HG02759 (cell line): ENCODE measurements at regions not wholly inside any gene's neighbourhood (a gene's known extent, or its start where the extent isn't known, plus 50 kb on each side); places are given as distances from the start of the nearest gene placed in this dataset.

Experiments
- ATAC-seq: cut with Tn5 transposase; IDR thresholded peaks from one replicate; pipeline ENCODE4 v1.9.1; 2021; ENCODE audit warnings: mild to moderate bottlenecking, moderate library complexity; ENCODE audit not compliant: unreplicated experiment

DNA sequence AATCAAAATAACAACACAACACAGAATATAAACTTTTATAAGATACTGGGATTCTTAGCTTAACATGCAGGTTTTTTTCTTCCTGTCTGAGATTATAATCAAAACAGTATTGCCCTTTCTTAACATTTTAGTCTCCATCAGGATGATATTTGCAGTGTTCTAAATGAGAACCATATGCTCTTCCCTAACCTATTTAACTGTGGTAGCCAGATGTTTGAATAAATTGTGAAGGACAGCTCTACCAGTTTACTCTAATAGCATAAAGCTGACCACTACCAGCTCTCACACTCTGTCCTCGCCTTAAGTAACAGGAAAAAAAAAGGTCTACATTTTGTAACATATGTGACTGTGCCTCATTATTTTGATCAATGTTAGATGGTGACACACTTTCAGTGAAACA lies 618.7 kb upstream of the SGCG start:
- no peak for ATAC-seq

DNA sequence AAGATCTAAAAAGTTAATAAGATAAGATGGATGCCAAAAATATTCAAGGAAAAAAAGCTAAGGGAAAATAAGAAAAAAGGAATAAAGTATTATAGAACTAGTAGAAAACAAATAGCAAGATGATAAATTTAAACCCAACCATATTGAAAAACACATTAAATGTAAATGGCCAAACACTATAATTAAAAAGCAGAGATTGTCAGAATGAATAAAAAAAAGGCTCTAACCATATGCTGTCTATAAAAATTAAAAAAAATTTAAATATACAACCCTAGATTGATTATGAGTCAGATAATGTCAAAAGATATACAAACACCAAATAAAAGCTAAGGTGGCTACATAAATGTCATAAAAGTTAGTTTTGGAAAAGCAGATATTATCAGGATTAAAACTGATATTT lies 617.5 kb upstream of the SGCG start:
- no peak for ATAC-seq

GRCh38 chr13:22569811-22570210 lies 611.0 kb upstream of the SGCG start:
- ATAC-seq = no peak

DNA sequence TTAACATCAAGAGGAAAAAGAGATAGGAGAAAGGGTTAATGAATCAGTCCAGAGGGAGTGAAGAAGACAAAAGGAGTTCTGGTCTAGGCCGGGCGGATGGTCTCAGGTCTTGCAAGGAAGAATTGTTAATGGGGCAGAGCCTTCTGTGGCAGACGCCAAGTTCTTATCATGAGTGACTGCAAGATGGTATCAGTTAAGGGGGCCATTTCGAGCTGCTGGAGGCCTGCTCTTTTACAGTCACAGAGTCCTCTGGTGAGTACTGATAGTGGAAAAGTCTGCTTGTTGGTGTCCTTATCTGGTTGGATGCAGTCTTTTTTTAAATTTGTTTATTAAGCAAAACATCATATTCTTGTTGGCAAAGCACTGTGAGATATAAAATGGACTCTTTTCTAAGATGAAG lies 590.9 kb upstream of the SGCG start:
- no peak for ATAC-seq

DNA sequence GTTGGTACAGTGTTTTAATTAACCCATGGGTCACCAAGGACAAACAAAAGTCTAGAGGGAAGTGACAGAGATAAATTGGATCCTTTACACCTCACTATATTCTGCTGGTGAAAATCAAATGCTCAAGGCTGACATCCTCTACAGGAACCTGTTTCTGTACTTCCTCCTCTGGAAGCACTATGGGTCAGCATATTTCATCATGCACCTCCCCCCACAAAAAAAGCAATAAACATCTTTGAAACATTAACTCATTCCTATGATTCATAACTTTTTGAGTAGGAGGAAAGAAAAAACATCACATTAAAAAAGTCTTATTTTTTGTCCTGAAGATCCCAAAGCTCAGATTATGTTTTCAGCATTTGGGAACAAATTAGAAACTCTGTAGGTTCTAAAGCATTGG lies 588.3 kb upstream of the SGCG start:
- ATAC-seq = no peak

GRCh38 chr13:22594041-22594440 lies 586.7 kb upstream of the SGCG start:
- ATAC-seq = no peak

- no peak for ATAC-seq
These were observed 584.5 kb upstream of the SGCG start for GRCh38 chr13:22596171-22596863.

- no peak for ATAC-seq
These were observed 581.6 kb upstream of the SGCG start for GRCh38 chr13:22599156-22599555.

- no peak for ATAC-seq
These were observed 562.8 kb upstream of the SGCG start for GRCh38 chr13:22618002-22618401.

DNA sequence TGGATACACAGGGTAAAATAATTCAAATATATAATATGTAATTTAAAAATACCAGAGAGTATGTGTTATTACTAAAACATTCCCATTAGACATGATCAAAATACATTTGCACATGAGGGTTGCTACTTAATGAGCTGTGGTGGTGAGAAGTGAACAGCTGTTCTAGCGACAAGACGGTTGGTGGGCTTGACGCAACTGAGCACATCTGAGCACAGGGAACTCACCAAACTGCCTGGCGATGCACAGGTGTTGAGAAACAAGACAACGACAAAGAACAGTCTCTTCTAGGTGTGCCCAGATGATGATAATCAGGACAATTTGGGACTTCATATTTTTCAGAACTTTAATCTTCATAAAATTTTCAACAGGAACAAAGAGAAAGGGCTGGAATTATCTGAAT lies 555.1 kb upstream of the SGCG start:
- no peak for ATAC-seq

DNA sequence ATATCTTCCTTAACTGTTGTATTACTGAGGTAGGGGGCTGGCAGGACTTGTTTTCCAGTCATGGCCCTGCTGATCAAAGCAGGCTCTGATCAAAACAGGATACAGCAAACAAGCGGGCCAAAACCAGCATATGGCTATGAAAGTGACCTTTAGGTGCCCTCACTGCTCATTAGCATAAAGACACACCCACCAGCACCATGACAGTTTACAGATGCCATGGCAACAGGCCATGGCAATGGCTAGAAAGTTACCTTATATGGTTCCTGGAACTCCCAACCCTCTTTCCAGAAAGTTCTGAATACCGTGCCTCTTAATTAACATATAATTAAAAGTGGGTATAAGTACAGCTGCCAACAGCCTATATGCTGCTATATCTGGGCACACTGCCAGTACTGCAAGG lies 551.4 kb upstream of the SGCG start:
- no peak for ATAC-seq

DNA sequence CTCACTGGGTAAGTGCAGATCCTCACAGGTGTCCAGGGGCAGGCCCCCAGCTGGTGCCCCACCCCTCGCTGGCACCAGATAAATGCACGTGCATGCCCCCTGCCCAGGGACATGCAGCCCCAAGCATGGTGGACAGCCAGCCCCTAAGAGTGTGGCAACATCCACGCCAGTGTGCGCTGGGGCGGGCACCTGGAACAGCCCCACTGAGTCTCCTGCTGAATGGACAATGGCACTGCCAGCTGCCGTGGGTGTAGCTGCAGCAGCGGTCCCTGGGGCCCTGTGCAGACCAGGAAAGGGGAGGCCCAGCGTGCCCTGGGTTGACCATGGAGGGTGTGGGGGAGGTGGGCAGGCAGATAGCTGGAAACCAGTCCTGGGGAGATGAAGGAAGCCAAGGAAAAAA lies 538.7 kb upstream of the SGCG start:
- ATAC-seq = no peak

DNA sequence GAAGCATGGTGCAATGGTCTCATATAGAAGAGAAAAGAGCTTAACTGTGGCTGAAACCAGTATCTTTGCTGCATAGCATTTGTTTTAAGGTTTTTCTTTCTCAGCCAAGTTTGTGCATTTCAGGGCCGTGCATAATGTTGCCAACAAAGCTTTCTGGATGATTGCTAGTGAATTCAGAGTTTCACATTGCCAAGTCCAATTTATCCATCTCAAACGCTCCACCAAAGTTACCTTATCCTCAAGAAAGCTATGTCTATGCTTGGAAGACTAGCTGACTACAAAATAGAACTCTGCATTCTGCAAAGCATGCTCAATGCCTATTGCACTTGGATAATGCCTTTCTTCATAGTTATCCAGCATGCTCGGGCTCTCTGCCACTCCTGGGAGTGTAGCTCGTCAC lies 535.8 kb upstream of the SGCG start:
- no peak for ATAC-seq

GRCh38 chr13:22647156-22647850 lies 533.5 kb upstream of the SGCG start:
- no peak for ATAC-seq

- no peak for ATAC-seq
These were observed 532.4 kb upstream of the SGCG start for GRCh38 chr13:22648320-22648801.

DNA sequence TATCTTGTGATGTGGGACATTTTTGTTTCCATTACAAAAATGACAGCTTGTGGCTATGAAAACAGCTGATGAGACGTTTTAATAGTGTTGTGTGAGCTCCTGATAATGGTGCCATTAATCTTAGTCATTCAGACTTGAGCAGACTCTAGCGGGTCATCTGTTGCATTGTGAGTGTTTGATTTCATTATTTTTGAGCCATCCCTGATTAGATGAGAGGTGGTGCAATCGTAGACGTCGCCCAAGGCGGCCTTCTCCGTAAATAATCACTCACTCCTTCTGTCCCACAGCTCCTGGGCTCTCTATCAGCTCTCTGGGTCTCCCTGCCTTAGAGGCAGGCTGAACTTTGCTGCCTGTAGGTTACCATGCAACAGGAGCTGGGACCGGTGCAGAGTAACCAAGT lies 528.0 kb upstream of the SGCG start:
- ATAC-seq = no peak

DNA sequence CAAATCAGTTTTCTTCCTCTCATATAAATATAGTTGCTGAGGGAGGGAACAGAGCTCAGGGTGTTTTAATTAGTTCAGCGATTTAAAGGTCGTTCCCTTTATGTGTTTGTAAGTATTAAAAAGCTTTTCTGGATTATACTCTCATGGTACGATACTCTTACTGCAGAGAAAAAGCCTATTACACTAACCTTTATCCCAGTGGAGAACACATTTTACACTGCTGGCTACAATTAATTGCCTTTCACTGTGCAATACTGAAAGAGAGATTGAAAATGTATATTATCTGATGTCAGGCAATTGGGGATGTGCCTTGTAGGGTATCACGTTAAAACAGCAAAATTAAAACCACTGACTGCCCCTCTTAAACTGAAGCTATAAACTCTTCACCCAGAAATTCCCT lies 526.9 kb upstream of the SGCG start:
- ATAC-seq = no peak

DNA sequence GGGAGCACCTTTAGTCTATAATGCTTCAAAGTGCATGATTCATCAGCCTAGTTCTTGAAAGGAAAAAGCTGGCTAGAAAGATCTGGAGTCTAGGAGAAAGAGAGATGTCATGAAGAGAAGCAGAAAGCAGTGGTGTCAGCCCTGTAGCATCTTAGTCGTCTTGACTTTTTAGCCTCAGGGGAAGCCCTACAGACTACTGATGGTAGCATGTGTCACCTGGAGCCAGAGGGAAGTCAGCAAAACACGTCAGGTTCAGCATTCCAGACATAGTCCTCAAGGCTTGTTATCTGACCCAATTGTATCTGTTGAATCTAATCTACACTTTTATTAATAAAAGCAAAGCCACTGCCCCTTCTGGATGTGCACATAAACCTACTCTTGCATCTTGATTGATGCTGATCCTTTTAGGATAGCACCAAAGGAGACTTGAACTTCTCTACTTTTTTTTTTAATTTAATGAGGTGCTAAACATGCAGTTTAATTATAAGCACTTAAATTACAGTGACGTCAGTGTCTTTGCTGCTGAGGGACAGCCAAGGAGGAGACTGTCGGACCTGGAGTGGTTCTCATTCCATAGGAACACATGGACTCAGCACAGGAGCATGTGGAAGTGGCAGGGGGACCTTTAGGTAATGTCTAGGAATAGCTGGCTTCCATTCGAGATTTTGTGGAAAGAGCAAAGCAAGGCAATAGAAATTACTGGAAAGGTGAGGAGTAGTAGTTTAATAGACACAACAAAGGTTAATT lies 525.5 kb upstream of the SGCG start:
- no peak for ATAC-seq

DNA sequence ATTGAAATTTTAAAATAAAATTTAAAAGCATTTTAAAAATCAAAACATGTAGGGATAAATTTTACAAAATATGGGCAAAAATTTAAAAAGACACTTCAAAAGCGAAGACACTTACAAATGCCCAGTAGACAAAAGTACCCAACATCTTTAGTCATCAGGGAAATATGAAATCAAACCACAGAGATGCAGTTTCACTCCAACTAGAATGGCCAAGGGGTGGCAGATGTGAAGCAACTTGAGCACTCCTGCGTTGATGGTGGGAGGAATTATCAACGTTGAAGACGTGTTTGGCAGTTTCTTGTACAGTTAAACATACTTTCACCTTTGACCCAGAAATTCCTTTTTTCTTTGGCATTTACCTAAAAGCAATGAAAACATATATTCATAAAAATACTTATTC lies 518.0 kb upstream of the SGCG start:
- no peak for ATAC-seq

GRCh38 chr13:22665506-22665905 lies 515.3 kb upstream of the SGCG start:
- no peak for ATAC-seq

DNA sequence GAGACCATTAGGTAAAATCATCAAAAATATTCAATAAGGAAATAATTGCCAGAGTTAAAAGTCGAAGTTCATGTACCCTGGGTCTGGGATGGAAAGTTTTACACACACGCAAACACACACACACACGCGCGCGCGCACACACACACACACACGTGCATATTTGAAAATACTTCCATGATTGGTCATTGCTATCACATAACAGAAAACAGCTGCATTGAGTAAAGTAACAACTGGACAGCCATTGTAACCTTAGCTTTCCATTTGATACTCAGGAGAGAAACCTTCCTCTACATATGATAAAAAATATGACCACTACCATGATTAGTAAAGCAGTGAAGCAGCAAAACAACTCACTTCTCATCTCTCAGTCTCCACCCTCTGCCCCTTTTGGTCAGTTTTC lies 490.0 kb upstream of the SGCG start:
- ATAC-seq = no peak

GRCh38 chr13:22693691-22694090 lies 487.1 kb upstream of the SGCG start:
- ATAC-seq = no peak
